ENCODE measurements at regions not wholly inside any gene's neighbourhood (a gene's known extent, or its start where the extent isn't known, plus 50 kb on each side); places are given as distances from the start of the nearest gene placed in this dataset.

DNA sequence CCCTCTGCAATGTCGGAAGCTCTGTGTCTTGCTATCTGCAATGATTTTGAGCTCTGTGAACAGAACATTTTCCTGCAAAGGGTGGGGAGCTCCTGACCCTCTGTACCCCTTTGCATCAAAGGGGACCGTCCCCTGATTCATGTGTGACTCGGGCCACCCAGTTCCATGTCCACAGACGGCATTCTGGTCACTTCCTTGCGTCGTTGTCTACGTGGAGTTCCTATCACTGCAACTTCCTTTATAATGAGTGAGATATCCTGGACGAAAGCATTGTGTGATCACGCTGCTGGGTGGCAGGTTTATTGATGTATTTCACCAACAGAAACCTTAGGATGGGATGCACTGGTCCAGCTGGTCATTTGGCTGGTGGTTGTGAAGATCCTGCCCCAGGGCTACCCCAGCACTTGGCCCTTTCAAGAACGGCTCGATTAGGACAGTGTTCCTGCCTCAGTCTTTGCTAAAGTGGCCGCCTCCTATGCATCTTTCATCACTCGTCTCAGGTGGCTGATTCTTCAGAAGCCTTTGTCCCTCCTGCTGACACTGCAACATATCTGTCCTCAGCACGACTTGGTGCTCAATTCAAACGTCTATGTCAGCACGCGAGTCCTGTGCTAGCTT, 202.7 kb downstream of the ACKR3 start:
- no peak for TF ChIP-seq MAZ (CRISPR knock-in tag; conservative IDR thresholded peaks at IDR 0.05 in 1 of 2, IDR thresholded peaks at IDR 0.05 in 1 of 2)
- no peak for TF ChIP-seq FOXK2 (conservative IDR thresholded peaks at IDR 0.05 in 1 of 2, IDR thresholded peaks at IDR 0.05 in 1 of 2; ENCODE audit: low read depth in 2 of 2)
- no peak for TF ChIP-seq ZC3H11A (IDR thresholded peaks at IDR 0.05; ENCODE audit: low read depth, low read length)
- TF ChIP-seq, protein P1, sequence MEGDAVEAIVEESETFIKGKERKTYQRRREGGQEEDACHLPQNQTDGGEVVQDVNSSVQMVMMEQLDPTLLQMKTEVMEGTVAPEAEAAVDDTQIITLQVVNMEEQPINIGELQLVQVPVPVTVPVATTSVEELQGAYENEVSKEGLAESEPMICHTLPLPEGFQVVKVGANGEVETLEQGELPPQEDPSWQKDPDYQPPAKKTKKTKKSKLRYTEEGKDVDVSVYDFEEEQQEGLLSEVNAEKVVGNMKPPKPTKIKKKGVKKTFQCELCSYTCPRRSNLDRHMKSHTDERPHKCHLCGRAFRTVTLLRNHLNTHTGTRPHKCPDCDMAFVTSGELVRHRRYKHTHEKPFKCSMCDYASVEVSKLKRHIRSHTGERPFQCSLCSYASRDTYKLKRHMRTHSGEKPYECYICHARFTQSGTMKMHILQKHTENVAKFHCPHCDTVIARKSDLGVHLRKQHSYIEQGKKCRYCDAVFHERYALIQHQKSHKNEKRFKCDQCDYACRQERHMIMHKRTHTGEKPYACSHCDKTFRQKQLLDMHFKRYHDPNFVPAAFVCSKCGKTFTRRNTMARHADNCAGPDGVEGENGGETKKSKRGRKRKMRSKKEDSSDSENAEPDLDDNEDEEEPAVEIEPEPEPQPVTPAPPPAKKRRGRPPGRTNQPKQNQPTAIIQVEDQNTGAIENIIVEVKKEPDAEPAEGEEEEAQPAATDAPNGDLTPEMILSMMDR (IDR thresholded peaks at IDR 0.05 in 2 of 3, conservative IDR thresholded peaks at IDR 0.05 in 1 of 3; ENCODE audit: insufficient read depth in 2 of 3, low read depth in 1 of 3, low read length in 3 of 3) = no peak
- no peak for TF ChIP-seq MXI1 (IDR thresholded peaks at IDR 0.05; ENCODE audit: low read depth, low read length)
- TF ChIP-seq POLR2A (conservative IDR thresholded peaks at IDR 0.05) = no peak
- no peak for TF ChIP-seq FOXP1 (CRISPR knock-in tag; IDR thresholded peaks at IDR 0.05)
- TF ChIP-seq CXXC5 (CRISPR knock-in tag; IDR thresholded peaks at IDR 0.05) = no peak
- TF ChIP-seq STAT5B (CRISPR knock-in tag; IDR thresholded peaks at IDR 0.05) = no peak

All from K562 (cell line).